HepG2 (cell line): ENCODE measurements at regions not wholly inside any gene's neighbourhood (a gene's known extent, or its start where the extent isn't known, plus 50 kb on each side); places are given as distances from the start of the nearest gene placed in this dataset.
"Not testable (repeated sequence)": the region's sequence is repeated elsewhere in the genome, so short reads cannot be mapped to it uniquely, and the experiment has no call there.

ENCODE experiments used
- ATAC-seq: fragments of 200-7000 bp; cut with Tn5 transposase; 3 replicates; pipeline ENCODE4 v1.9.1; 2020; ENCODE audit warnings: mild to moderate bottlenecking, moderate library complexity
- BruUV-seq: library from RNA; stranded (reverse); fragments of 400-500 nt; replicated peaks from 2 replicates; lab custom pipeline; 2021; lab: Mats Ljungman, UMichigan
- CTCF ChIA-PET: fragments of 300-600 bp; formaldehyde crosslinking; extraction: SDS; loops from one replicate; lab custom pipeline; 2021; ENCODE audit warnings: low total read pairs, inconsistent platforms, low intra/inter-chr PET ratio; lab: Yijun Ruan, JAX
- POLR2A ChIA-PET: fragments of 350-600 bp; sonication (Branson Sonifier 250); formaldehyde crosslinking; loops from one replicate; lab custom pipeline; 2020; ENCODE audit warnings: antibody characterized with exemption, inconsistent platforms; lab: Yijun Ruan, JAX
- DNase-seq: peaks from one replicate; pipeline ENCODE4 v3.0.0-alpha.2; 2015; ENCODE audit warnings: low spot score
- FAIRE-seq: peaks from 3 replicates; lab custom pipeline; 2011; peaks lifted over from hg19 to GRCh38; lab: Jason Lieb, UNC
- H2AFZ ChIP-seq: one replicate; pipeline ENCODE4 v1.6.1; 2011; ENCODE audit warnings: low read length, inconsistent platforms
- H3K27ac ChIP-seq: fragments of 300-600 bp; 3 replicates; pipeline ENCODE4 v1.8.0; 2011; ENCODE audit warnings: mixed run types, mild to moderate bottlenecking, mixed read lengths, low read length, inconsistent platforms; ENCODE audit not compliant: insufficient read depth; ENCODE audit errors: extremely low read length
- H3K27me3 ChIP-seq, 2 experiments: fragments of 200-600 bp in 1 of 2; 2 replicates in 1 of 2; 3 replicates in 1 of 2; pipeline versions ENCODE4 v1.6.0 to v1.8.0; 2011; ENCODE audit warnings: low read length in 2 of 2, mild to moderate bottlenecking in 2 of 2, moderate library complexity in 2 of 2, inconsistent platforms in 1 of 2; ENCODE audit not compliant: insufficient read depth in 2 of 2, control insufficient read depth in 1 of 2
- H3K36me3 ChIP-seq, 2 experiments: fragments of 200-600 bp in 1 of 2; replicated peaks in 1 of 2; 2 replicates in 1 of 2; 3 replicates in 1 of 2; pipeline versions ENCODE4 v1.5.1 to v1.8.0; 2011; ENCODE audit warnings: low read length in 2 of 2, inconsistent platforms in 1 of 2; ENCODE audit not compliant: insufficient read depth in 2 of 2, control insufficient read depth in 1 of 2
- H3K4me1 ChIP-seq: 2 replicates; pipeline ENCODE4 v1.5.1; 2012; ENCODE audit warnings: low read length, inconsistent platforms; ENCODE audit not compliant: insufficient read depth
- H3K4me2 ChIP-seq: 2 replicates; pipeline ENCODE4 v1.6.0; 2011; ENCODE audit warnings: low read depth, low read length, inconsistent platforms
- H3K4me3 ChIP-seq, 3 experiments: fragments of 200-600 bp in 1 of 3; sonication (generic), shearing (Covaris generic) in 1 of 3; replicated peaks in 1 of 3; 2 replicates each; pipeline ENCODE4 v1.5.1; 2011 to 2016; ENCODE audit warnings: low read length in 3 of 3, inconsistent platforms in 2 of 3, low read depth in 2 of 3, mild to moderate bottlenecking in 2 of 3, control low read depth in 1 of 3, mixed read lengths in 1 of 3; ENCODE audit not compliant: insufficient read depth in 1 of 3
- H3K79me2 ChIP-seq: one replicate; pipeline ENCODE4 v1.6.1; 2011; ENCODE audit warnings: low read length, inconsistent platforms; ENCODE audit not compliant: insufficient read depth
- H3K9ac ChIP-seq: 2 replicates; pipeline ENCODE4 v1.6.0; 2011; ENCODE audit warnings: mild to moderate bottlenecking, low read depth, low read length, inconsistent platforms; ENCODE audit not compliant: insufficient read depth
- H3K9me3 ChIP-seq: 2 replicates; pipeline ENCODE4 v1.5.1; 2012; ENCODE audit warnings: mild to moderate bottlenecking, low read length
- H4K20me1 ChIP-seq: 2 replicates; pipeline ENCODE4 v1.6.0; 2011; ENCODE audit warnings: inconsistent platforms, mild to moderate bottlenecking, low read length, moderate library complexity; ENCODE audit not compliant: insufficient read depth
- ESRRA ChIP-seq: sonication (generic); formaldehyde crosslinking; IDR thresholded peaks from 2 replicates; pipeline ENCODE4 v1.5.1; 2020; ENCODE audit warnings: mild to moderate bottlenecking, low read depth, missing genetic modification reagents
- MXD3 ChIP-seq: IDR thresholded peaks from 2 replicates; pipeline ENCODE4 v1.6.1; 2016; ENCODE audit warnings: mild to moderate bottlenecking, missing biosample characterization, missing genetic modification reagents
- RXRA ChIP-seq: sonication (generic); formaldehyde crosslinking; IDR thresholded peaks from 2 replicates; pipeline ENCODE4 v1.5.1; 2020; ENCODE audit warnings: missing genetic modification reagents
- SOX6 ChIP-seq, 2 experiments: fragments of 450-650 bp in 1 of 2; sonication (generic) in 1 of 2; formaldehyde crosslinking in 1 of 2; IDR thresholded peaks; 2 replicates each; pipeline versions ENCODE4 v1.4.0 to v1.6.1; 2017 to 2020; ENCODE audit warnings: antibody characterized with exemption in 1 of 2, mild to moderate bottlenecking in 1 of 2, missing genetic modification reagents in 1 of 2
- ZNF12 ChIP-seq: sonication (generic); formaldehyde crosslinking; IDR thresholded peaks from 2 replicates; pipeline ENCODE4 v1.5.0; 2020; ENCODE audit warnings: missing genetic modification reagents
- ZNF292 ChIP-seq: sonication (generic); formaldehyde crosslinking; IDR thresholded peaks from 2 replicates; pipeline ENCODE4 v1.8.1; 2022; ENCODE audit warnings: mild to moderate bottlenecking, low read depth, missing genetic modification reagents, borderline replicate concordance
- ZNF326 ChIP-seq: sonication (generic); formaldehyde crosslinking; IDR thresholded peaks from 2 replicates; pipeline ENCODE4 v1.4.0; 2020; ENCODE audit warnings: missing genetic modification reagents, borderline replicate concordance
- ZNF44 ChIP-seq: sonication (generic); formaldehyde crosslinking; IDR thresholded peaks from 2 replicates; pipeline ENCODE4 v1.5.1; 2020; ENCODE audit warnings: mild to moderate bottlenecking, missing genetic modification reagents
- ZNF672 ChIP-seq: sonication (generic); formaldehyde crosslinking; IDR thresholded peaks from 2 replicates; pipeline ENCODE4 v1.8.1; 2022; ENCODE audit warnings: missing genetic modification reagents
- ZNF687 ChIP-seq: sonication (generic); formaldehyde crosslinking; IDR thresholded peaks from 2 replicates; pipeline ENCODE4 v1.5.1; 2020; ENCODE audit warnings: mild to moderate bottlenecking, missing genetic modification reagents, moderate library complexity
- WGBS: methylation state at CpG from one replicate; pipeline ENCODE4 v1.1.6; 2017; ENCODE audit warnings: low lambda C conversion rate; 5-methylcytosine and 5-hydroxymethylcytosine counted together
- in situ Hi-C: cut with HindIII; loops from 2 replicates; pipeline ENCODE4 v1.10.0; 2017; ENCODE audit warnings: low pct_unique_long_range_greater_than_20kb; ENCODE audit not compliant: extremely low pct_ligation_motif_present
- intact Hi-C: fragments of 100-400 bp; cut with micrococcal nuclease; formaldehyde crosslinking; loops from one replicate; pipeline ENCODE4 v1.10.0; 2022; ENCODE audit not compliant: unreplicated experiment

DNA sequence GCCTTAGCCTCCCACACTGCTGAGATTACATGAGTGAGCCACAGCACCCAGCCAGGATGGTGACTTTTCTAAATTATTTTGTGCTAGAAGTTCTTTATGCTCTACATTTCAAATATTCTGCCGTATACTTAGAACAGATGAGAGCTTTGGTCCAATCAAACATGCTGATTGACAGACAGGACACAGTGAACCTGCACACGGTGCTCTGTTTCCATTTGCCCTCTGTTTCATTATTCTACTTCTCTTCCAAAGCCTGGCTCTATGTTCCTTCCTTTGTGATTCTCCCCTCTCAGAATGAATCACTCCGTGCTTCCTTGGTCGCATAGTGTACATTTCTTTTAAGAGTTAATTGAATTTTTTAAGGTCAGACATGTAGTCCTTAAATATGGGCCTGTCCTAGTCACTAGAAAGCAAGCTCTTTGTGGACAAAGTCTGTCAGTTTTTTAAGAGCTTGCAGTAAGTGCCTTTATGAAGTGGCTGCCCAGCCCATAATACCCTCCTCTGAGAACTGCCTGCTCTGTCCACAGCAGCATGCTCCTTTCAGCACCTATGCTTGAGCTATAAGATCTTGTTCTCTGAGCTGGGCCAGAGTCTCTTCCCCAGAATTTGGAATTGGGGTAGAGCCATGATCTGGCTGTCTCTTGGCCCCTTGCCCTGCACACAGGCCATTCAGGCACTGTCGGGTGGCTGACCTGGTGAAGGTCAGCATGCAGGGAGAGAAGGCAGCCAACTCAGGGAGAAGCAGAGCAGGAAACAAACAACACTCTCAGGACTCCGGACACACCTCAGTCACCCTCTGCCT lies 66.8 kb upstream of the SLC44A3 start (continued):
- TF ChIP-seq ZNF687 (CRISPR knock-in tag) (peak; percentile 62), ZNF12 (CRISPR knock-in tag) (0 out of 2 replicates have a peak, but pooled peaks have one; percentile 25), ZNF44 (0 out of 2 replicates have a peak, but pooled peaks have one; percentile 47), RXRA (peak; percentile 55; the same call in 1 of the 2 replicates), ZNF672 (CRISPR knock-in tag) (no peak), SOX6 (IDR thresholded peaks at IDR 0.05) (no peak), SOX6 (CRISPR knock-in tag; IDR thresholded peaks at IDR 0.05) (peak; percentile 34; the same call in 1 of the 2 replicates), ZNF326 (CRISPR knock-in tag) (no peak), MXD3 (CRISPR knock-in tag) (0 out of 2 replicates have a peak, but pooled peaks have one; percentile 38), ESRRA (CRISPR knock-in tag) (0 out of 2 replicates have a peak, but pooled peaks have one; percentile 53), ZNF292 (CRISPR knock-in tag) (peak; percentile 52; the same call in 1 of the 2 replicates)

DNA sequence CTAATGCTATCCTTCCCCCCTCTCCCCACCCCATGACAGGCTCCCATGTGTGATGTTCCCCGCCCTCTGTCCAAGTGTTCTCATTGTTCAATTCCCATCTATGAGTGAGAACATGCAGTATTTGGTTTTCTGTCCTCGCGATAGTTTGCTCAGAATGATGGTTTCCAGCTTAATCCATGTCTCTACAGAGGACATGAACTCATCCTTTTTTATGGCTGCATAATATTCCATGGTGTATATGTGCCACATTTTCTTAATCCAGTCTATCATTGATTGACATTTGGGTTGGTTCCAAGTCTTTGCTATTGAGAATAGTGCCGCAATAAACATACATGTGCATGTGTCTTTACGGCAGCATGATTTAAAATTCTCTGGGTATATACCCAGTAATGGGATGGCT lies 68.7 kb upstream of the SLC44A3 start:
- H3K27ac ChIP-seq, H3K36me3 ChIP-seq, H3K27me3 ChIP-seq, H3K4me3 ChIP-seq, FAIRE-seq, DNase-seq, intact Hi-C loops, H3K9ac ChIP-seq, H2AFZ ChIP-seq, H3K4me2 ChIP-seq, POLR2A ChIA-PET, H3K9me3 ChIP-seq, H3K79me2 ChIP-seq, BruUV-seq, ATAC-seq, H4K20me1 ChIP-seq, CTCF ChIA-PET, in situ Hi-C loops: not testable (repeated sequence)
- 87% methylated on average over 5 of the region's 5 CpGs for WGBS
- H3K4me1 ChIP-seq, result peaks cover 37% of the 10 kb centered on the region
